Amniotic epithelial cell (primary cell): ENCODE measurements at regions not wholly inside any gene's neighbourhood (a gene's known extent, or its start where the extent isn't known, plus 50 kb on each side); places are given as distances from the start of the nearest gene placed in this dataset.
"Not testable (repeated sequence)": the region's sequence is repeated elsewhere in the genome, so short reads cannot be mapped to it uniquely, and the experiment has no call there.

ENCODE experiments used
- DNase-seq: peaks from one replicate; pipeline ENCODE4 v3.0.0-alpha.2; 2010; ENCODE audit warnings: low read depth

GRCh38 chr14:89743828-89744227, 210.7 kb downstream of the EFCAB11 start:
- no peak for DNase-seq

GRCh38 chr14:89740241-89740640, 214.3 kb downstream of the EFCAB11 start:
- DNase-seq: no peak

DNA sequence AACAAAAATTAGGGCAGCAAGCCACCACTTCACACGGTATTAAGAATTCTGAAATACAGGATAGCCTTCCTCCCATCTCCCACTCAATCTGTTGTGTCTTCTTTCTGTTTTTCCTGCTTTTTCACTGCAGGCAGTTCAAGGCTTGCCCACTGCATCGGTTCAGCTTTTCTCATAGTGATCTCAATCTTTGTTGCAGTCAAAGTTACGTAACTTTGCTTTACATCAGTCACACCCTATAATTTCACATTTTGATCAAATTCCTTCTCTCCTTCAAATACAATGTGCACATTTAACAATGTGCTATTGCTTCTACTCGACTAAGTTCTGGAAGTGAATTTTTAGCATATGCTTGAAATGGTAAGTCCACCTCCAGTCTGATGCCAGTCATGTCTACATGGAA, 217.6 kb downstream of the EFCAB11 start:
- peak; percentile 1 for DNase-seq

DNA sequence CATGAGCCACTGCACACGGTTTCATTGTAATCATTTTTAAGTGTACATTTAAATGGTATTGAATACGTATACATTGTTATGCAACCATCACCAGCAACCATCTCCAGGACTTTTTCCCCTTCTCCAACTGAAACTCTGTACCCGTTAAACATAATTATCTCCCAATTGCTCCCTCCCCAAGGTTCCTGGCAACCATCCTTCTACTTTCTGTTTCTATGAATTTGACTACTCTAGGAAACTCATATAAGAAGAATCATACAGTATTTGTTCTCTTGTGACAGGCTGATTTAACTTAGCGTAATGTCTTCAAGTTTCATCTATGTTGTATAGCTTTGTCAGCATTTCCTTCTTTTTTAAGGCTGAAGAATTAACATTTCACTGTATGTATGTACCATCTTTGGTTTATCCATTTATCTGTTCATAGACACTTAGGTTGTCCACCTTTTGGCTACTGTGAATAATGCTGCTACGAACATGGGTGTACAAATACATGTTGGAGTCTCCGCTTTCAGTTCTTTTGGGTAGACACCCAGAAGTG, 223.1 kb downstream of the EFCAB11 start:
- DNase-seq: no peak

DNA sequence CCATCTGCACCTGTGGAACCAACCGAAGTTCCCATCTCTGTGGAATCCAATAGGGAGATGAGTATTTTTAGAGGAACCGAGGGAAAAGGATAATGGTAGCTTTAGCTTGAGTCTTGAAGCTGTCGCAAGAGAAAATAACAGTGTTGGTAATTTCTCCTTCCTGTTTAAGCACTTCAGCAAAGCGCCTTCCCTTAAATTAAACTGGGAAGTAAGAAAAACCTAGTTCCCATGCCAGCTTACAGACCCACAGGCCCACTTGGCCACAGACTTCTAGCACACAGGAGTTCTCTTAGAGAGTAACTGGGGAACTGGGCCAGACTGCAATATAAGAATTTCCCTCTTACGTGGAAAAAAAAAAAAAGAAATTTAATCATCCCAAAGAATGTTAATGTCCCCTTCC, 223.8 kb downstream of the EFCAB11 start:
- no peak for DNase-seq

GRCh38 chr14:89728964-89729363, 225.6 kb downstream of the EFCAB11 start:
- no peak for DNase-seq

- DNase-seq: not testable (repeated sequence)
These were observed 228.3 kb downstream of the EFCAB11 start for GRCh38 chr14:89726226-89726625.

GRCh38 chr14:89724628-89724960, 229.9 kb downstream of the EFCAB11 start:
- DNase-seq: peak; percentile 13

- peak; percentile 7 for DNase-seq
These were observed 230.5 kb downstream of the EFCAB11 start for GRCh38 chr14:89723930-89724627.

GRCh38 chr14:89721956-89722355, 232.6 kb downstream of the EFCAB11 start:
- no peak for DNase-seq

GRCh38 chr14:89720741-89721729, 233.5 kb downstream of the EFCAB11 start:
- no peak for DNase-seq

GRCh38 chr14:89720076-89720687, 234.3 kb downstream of the EFCAB11 start:
- DNase-seq: no peak

GRCh38 chr14:89719366-89720075, 235.0 kb downstream of the EFCAB11 start:
- no peak for DNase-seq

- DNase-seq: no peak
These were observed 245.4 kb downstream of the EFCAB11 start for GRCh38 chr14:89708982-89709625.

DNA sequence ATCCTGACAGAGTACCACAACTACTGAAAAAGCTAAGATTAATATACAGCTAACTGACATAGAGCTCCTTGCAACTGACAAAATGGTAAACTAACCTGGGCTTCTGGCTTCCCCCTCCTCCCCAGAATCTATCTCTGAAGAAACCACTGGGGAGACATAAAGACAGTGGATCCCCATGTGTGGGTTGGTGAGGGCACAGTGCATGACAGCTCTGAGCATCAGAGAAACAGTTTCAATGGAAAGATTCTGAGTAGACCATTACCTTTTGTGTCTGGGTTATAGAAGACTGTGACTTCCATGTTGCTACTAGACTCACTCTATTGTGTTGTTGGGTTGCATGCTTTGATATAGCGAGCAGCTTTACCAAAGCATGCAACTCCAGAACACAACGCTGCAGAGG, 247.4 kb downstream of the EFCAB11 start:
- DNase-seq: no peak

DNA sequence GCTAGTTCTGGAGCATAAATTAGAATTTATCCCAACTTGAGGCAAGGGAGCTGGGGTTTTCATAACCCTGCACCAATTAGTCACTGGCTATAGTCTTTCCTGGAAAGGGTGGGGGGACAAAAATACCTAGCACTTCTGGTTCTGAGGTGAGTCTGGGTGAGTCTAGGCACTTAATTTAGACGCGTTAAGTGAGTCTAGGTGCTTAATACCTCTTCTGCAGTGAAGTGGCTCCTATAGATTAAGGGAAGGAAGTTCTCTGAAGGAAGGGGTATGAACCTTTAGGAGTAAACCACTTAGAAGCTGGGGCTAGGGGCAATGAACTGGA, 251.7 kb downstream of the EFCAB11 start:
- no peak for DNase-seq

DNA sequence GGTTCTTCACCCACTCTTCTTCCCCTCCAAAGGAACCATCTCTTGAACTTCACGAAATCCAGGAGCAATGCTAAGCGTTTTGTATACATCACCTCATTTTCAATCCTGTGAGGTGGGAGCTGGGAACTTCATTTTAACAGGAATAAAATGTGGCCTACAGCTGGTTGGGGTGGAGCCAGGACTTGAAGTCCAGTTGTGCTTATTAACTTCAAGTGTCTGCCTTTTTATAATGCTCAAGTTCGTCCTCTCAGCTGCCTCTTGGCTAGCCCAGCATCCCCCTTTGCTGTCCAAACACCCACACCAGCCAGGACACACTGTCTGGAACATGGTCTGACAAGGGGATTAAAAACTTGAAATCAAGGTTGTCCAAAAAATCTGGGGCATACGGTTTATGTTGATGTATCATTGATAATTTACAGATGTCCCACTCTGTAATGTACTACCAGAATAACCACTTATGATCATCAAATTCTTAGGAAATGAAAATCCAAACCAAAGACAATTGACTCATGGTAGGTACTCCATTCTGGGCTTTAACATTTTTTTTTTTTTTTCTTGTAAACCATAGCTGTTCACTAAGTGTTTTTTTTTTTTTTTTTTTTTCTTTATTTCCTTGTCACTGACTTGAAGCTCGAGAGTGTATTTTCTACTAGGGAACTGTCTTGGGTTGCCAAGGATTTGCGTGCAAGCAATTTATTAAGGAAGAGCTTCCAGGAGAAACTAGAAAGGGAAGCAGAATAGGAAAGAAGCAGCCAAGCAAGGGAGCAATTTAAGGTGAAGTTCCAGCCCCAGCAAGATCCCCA, 252.3 kb downstream of the EFCAB11 start:
- DNase-seq: peak; percentile 20

DNA sequence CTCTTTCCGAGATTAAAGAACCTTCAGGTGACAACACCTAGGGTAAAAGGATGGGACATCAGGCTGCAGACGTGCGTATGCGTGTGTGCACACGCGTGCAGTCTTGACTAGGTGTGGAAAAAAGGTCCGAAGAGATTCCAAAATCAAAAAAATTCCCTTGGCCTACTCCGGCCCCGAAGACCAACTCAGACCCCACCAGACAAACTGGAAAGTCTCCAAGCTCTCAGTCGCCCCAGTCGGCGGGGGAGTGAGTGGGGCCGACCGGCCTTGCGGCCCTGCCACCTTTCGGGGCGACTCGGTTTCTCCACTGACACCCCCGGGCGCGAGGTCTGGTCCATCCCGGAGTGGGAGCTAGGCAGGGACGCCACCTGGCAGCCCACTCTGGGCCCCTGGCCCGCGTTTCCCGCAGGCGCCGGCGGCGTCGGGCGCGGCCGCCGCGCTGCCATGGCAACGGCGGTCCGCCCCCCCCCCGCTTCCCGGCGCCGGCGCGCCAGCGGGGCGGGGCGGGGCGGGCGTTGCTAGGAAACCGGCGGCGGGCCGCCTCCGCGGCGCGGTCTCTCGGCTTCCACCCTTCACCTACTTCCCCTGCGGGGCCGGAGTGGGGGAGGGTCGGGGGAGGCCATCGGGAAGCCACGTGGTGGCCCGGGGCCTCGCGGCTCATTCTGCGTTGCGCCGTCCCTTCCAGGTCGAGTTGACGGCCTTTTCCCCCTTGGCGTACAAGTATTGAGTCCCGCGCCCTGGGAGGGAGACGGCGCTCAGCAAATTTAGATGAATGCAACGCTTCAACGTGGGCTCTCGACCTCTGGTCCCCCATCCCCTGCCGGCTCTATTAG, 253.1 kb downstream of the EFCAB11 start:
- peak; percentile 62 for DNase-seq

DNA sequence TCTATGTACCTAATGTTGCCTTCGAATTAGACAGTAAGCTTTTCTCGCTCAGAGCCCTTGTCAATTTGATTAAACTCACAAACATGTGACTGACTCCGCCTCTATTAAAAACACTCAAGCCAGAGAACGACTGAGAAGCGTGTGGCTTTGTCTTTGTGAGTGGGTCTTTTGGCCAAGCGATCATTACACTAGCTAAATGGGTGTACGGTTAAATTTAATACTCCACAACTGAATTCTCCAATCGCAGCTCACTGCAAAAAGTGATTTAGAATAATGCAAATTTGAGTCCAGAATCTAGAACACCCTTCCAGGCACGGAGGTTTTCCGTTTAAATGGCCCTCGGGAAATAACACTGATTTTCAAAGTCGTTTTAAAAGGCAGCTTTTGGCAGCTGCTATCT, 253.7 kb downstream of the EFCAB11 start:
- DNase-seq: no peak

DNA sequence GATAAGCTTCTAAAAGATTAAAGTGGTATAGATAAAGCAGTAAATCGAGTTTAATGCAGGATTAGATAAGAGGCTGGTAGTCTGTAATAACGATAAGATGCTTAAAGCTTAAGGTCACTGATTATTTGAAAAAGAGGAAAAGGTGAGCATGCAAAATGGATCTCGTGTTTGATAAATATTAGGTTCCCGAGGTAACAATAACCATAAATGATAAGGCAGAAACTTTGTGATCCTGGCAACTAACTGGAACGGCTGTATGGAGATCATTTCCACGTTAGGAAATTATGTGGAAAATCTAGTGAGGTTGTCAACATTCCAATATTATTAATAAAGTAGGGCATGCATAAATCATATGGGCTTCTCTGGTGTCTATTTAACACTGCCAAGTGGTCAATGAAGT, 255.5 kb downstream of the EFCAB11 start:
- DNase-seq: no peak
